Liver (tissue), 8 donors: ENCODE measurements at regions not wholly inside any gene's neighbourhood (a gene's known extent, or its start where the extent isn't known, plus 50 kb on each side); places are given as distances from the start of the nearest gene placed in this dataset.

Experiments used
- DNase-seq: peaks from one replicate; pipeline ENCODE4 v3.0.0-alpha.2; 2017; ENCODE audit warnings: low spot score
- H3K27ac ChIP-seq, 2 donors: one replicate each; pipeline ENCODE4 v1.7.0; 2013; ENCODE audit warnings: inconsistent platforms in 2 of 2, low read length in 2 of 2, control low read depth in 1 of 2, low read depth in 1 of 2, mild to moderate bottlenecking in 1 of 2
- H3K27me3 ChIP-seq, 4 donors: one replicate each; pipeline versions ENCODE4 v1.6.1 to v1.7.0; 2013; ENCODE audit warnings: low read length in 3 of 4, inconsistent platforms in 1 of 4, mild to moderate bottlenecking in 1 of 4, moderate library complexity in 1 of 4; ENCODE audit not compliant: control insufficient read depth in 4 of 4, insufficient read depth in 4 of 4
- H3K36me3 ChIP-seq, 4 donors: one replicate each; pipeline versions ENCODE4 v1.6.1 to v1.7.0; 2013; ENCODE audit warnings: low read length in 3 of 4, mild to moderate bottlenecking in 3 of 4, low read depth in 1 of 4, moderate library complexity in 1 of 4; ENCODE audit not compliant: control insufficient read depth in 4 of 4, insufficient read depth in 3 of 4
- H3K4me1 ChIP-seq, 4 donors: one replicate each; pipeline versions ENCODE4 v1.6.1 to v1.7.0; 2013; ENCODE audit warnings: low read length in 3 of 4, mild to moderate bottlenecking in 3 of 4, moderate library complexity in 1 of 4; ENCODE audit not compliant: control insufficient read depth in 4 of 4, insufficient read depth in 4 of 4
- H3K4me3 ChIP-seq, 3 donors: one replicate each; pipeline versions ENCODE4 v1.6.1 to v1.7.0; 2013; ENCODE audit warnings: low read length in 3 of 3, control low read depth in 1 of 3, low read depth in 1 of 3, mild to moderate bottlenecking in 1 of 3
- H3K9ac ChIP-seq, 2 donors: one replicate each; pipeline ENCODE4 v1.7.0; 2013; ENCODE audit warnings: low read length in 2 of 2, mild to moderate bottlenecking in 2 of 2, moderate library complexity in 2 of 2, control low read depth in 1 of 2, low read depth in 1 of 2
- H3K9me3 ChIP-seq, 4 donors: one replicate each; pipeline versions ENCODE4 v1.6.1 to v1.7.0; 2013; ENCODE audit warnings: low read length in 3 of 4; ENCODE audit not compliant: control insufficient read depth in 4 of 4
- CTCF ChIP-seq: fragments of 150-350 bp; IDR thresholded peaks from 2 replicates; pipeline ENCODE4 v1.5.1; 2017; ENCODE audit warnings: improper control_type of control experiment, low read depth, low read length; ENCODE audit not compliant: missing input control
- EGR1 ChIP-seq, 2 donors: IDR thresholded peaks; 2 replicates each; pipeline ENCODE4 v1.6.1; 2016 to 2018; ENCODE audit warnings: antibody characterized with exemption in 2 of 2, low read depth in 2 of 2
- FOXA1 ChIP-seq: IDR thresholded peaks from 2 replicates; pipeline ENCODE4 v1.6.1; 2016; ENCODE audit warnings: antibody characterized with exemption
- GABPA ChIP-seq, 2 donors: IDR thresholded peaks in 1 of 2; conservative IDR thresholded peaks in 1 of 2; 2 replicates each; pipeline ENCODE4 v1.6.1; 2016; ENCODE audit warnings: antibody characterized with exemption in 2 of 2, mild to moderate bottlenecking in 1 of 2, moderate library complexity in 1 of 2
- HNF4A ChIP-seq, 2 donors: conservative IDR thresholded peaks; 2 replicates each; pipeline ENCODE4 v1.6.1; 2016; ENCODE audit warnings: antibody characterized with exemption in 2 of 2, mild to moderate bottlenecking in 2 of 2
- HNF4G ChIP-seq: IDR thresholded peaks from 2 replicates; pipeline ENCODE4 v1.6.1; 2016; ENCODE audit warnings: antibody characterized with exemption
- JUND ChIP-seq, 2 donors: IDR thresholded peaks; 2 replicates each; pipeline ENCODE4 v1.6.1; 2016; ENCODE audit warnings: antibody characterized with exemption in 2 of 2
- MAX ChIP-seq: IDR thresholded peaks from 2 replicates; pipeline ENCODE4 v1.6.1; 2016; ENCODE audit warnings: antibody characterized with exemption
- NR2F2 ChIP-seq: IDR thresholded peaks from 2 replicates; pipeline ENCODE4 v1.6.1; 2016; ENCODE audit warnings: antibody characterized with exemption
- RAD21 ChIP-seq, 2 donors: IDR thresholded peaks; 2 replicates each; pipeline ENCODE4 v1.6.1; 2016; ENCODE audit warnings: antibody characterized with exemption in 2 of 2, mild to moderate bottlenecking in 2 of 2
- REST ChIP-seq: IDR thresholded peaks from 2 replicates; pipeline ENCODE4 v1.6.1; 2016; ENCODE audit warnings: antibody characterized with exemption, mild to moderate bottlenecking
- SP1 ChIP-seq: IDR thresholded peaks from 2 replicates; pipeline ENCODE4 v1.6.1; 2018; ENCODE audit warnings: antibody characterized with exemption, mild to moderate bottlenecking
- TAF1 ChIP-seq: conservative IDR thresholded peaks from 2 replicates; pipeline ENCODE4 v1.6.1; 2016; ENCODE audit warnings: antibody characterized with exemption, mild to moderate bottlenecking
- YY1 ChIP-seq: IDR thresholded peaks from 2 replicates; pipeline ENCODE4 v1.6.1; 2016; ENCODE audit warnings: antibody characterized with exemption, mild to moderate bottlenecking
- WGBS: extraction: QIAGEN DNeasy Blood & Tissue Kit; methylation state at CpG from one replicate; pipeline ENCODE4 v1.1.7; 2013; 5-methylcytosine and 5-hydroxymethylcytosine counted together
- TF ChIP-seq, protein P1 (sequence below): IDR thresholded peaks from 2 replicates; pipeline ENCODE4 v1.6.1; 2016; ENCODE audit warnings: antibody characterized with exemption
- donor health status: healthy.
- donor health status: healthy.
- donor health status: healthy.
- donor health status: healthy.
- donor health status: healthy.

DNA sequence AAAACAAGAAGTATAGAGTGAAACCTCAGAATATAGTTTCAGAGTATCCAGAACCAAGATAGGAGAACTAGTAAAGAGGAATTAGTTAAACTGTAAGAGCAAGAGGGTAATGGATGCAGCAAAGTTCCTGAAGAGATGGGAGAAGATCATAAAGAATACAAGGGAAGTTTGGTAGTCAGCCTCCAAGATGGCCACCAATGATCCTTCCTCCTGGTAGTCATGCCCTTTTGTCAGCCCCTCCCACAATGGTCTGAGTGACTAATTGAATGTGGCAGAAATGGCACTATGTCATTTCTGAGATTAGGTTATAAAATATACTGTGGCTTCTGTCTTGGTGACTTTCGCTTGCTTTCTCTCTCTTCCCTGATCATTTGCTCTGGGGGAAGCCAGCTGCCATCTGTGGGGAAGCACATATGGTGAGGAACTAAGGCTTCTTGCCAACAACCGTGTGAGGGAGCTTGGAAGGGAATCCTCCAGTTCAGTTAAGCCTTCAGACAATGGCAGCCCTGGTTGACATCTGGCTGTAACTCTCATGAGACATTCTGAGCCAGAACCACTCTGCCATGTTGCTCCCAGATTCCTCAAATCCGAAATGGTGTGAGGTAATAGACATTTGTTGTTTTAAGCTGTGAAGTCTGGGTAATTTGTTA lies 55.3 kb upstream of the AMN1 start:
- H3K27me3 ChIP-seq: no peaks in the 10 kb centered on the region
- H3K4me3 ChIP-seq: no peak overlapping the region
- no peaks in the 10 kb centered on the region for H3K9me3 ChIP-seq
- no peaks in the 10 kb centered on the region for H3K36me3 ChIP-seq
- no peak overlapping the region for H3K9ac ChIP-seq
- 90% methylated on average over 3 of the region's 3 CpGs for WGBS
- TF ChIP-seq EGR1 (IDR thresholded peaks at IDR 0.05; ENCODE audit: low read depth in 2 of 2) (no peak), SP1 (no peak), YY1 (no peak), HNF4G (no peak), GABPA (IDR thresholded peaks at IDR 0.05 in 1 of 2, conservative IDR thresholded peaks at IDR 0.05 in 1 of 2) (no peak), FOXA1 (no peak), TAF1 (no peak), HNF4A (conservative IDR thresholded peaks at IDR 0.05) (no peak), RAD21 (IDR thresholded peaks at IDR 0.05) (no peak), NR2F2 (no peak), MAX (no peak), JUND (IDR thresholded peaks at IDR 0.05) (no peak), REST (no peak), CTCF (no peak)
- TF ChIP-seq, protein P1, sequence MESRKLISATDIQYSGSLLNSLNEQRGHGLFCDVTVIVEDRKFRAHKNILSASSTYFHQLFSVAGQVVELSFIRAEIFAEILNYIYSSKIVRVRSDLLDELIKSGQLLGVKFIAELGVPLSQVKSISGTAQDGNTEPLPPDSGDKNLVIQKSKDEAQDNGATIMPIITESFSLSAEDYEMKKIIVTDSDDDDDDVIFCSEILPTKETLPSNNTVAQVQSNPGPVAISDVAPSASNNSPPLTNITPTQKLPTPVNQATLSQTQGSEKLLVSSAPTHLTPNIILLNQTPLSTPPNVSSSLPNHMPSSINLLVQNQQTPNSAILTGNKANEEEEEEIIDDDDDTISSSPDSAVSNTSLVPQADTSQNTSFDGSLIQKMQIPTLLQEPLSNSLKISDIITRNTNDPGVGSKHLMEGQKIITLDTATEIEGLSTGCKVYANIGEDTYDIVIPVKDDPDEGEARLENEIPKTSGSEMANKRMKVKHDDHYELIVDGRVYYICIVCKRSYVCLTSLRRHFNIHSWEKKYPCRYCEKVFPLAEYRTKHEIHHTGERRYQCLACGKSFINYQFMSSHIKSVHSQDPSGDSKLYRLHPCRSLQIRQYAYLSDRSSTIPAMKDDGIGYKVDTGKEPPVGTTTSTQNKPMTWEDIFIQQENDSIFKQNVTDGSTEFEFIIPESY: no peak
- no peak for DNase-seq
- H3K27ac ChIP-seq: no peak overlapping the region
- no peaks in the 10 kb centered on the region for H3K4me1 ChIP-seq

DNA sequence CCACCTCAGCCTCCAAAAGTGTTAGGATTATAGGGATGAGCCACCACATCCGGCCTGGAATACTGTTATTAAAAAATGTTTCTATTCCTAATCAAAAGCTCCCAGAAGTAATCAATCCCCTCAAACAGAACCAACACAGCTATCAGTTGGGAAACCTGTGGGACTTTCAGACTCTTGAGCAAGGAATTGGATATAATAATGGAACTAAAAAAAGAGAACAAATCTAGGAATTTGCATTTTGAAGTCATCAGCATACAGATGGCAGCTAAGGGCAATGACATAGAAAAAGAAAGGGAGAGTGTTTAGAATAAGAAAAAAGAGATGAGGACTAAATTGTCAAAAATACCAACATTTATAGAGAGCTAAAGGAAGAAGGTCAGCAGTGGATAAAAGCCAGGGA lies 54.7 kb upstream of the AMN1 start:
- TF ChIP-seq TAF1: no peak
- no peaks in the 10 kb centered on the region for H3K4me1 ChIP-seq
- WGBS: 98% methylated on average over 1 of the region's 1 CpG
- no peaks in the 10 kb centered on the region for H3K36me3 ChIP-seq
- no peak overlapping the region for H3K27ac ChIP-seq
- no peaks in the 10 kb centered on the region for H3K9me3 ChIP-seq
- no peak for DNase-seq
- no peaks in the 10 kb centered on the region for H3K27me3 ChIP-seq
- no peak overlapping the region for H3K9ac ChIP-seq
- H3K4me3 ChIP-seq: no peak overlapping the region
